Eye (tissue), 1 donor: ENCODE measurements at regions not wholly inside any gene's neighbourhood (a gene's known extent, or its start where the extent isn't known, plus 50 kb on each side); places are given as distances from the start of the nearest gene placed in this dataset.
A peak's percentile ranks its signal among the peaks of the same experiment; 100 is the strongest.

ENCODE experiments used
- DNase-seq: peaks from one replicate; pipeline ENCODE4 v3.0.0-alpha.2; 2015

- DNase-seq: no peak
Measured at GRCh38 chr15:51156957-51157356, 62.3 kb upstream of the TNFAIP8L3 start.

- DNase-seq: peak; percentile 58
Measured at GRCh38 chr15:51155891-51156290, 61.2 kb upstream of the TNFAIP8L3 start.

GRCh38 chr15:51155016-51155580, 60.4 kb upstream of the TNFAIP8L3 start:
- DNase-seq: no peak
